ENCODE measurements at regions not wholly inside any gene's neighbourhood (a gene's known extent, or its start where the extent isn't known, plus 50 kb on each side); places are given as distances from the start of the nearest gene placed in this dataset.
A peak's percentile ranks its signal among the peaks of the same experiment; 100 is the strongest.

DNA sequence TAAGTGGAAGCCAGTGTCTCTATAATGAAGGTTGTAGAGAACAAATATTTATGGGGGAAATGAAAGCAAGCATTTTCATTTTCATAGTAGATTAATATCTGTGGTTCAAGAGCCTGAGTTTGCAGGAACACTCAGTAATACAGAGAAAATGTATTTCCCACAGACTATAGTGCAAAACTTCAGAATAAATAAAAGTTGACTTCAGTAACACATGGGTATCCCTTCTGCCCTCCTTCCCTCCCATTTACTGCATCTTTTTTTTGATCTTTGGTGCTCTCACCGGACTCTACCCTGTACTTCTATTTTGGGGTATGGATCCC is 75.3 kb upstream of the AMN1 start:
- Mint-ChIP-seq H3K36me3 (ENCODE audit: low read depth) (peaks cover 1% of the 10 kb centered on the region), H3K4me1 (peaks cover 40% of the 10 kb centered on the region), H3K27ac (no peak overlapping the region), H3K9me3 (peaks cover 10% of the 10 kb centered on the region), H3K4me3 (no peak overlapping the region), H3K27me3 (ENCODE audit: insufficient read depth) (no peaks in the 10 kb centered on the region)
- Histone ChIP-seq H3K27ac (ENCODE audit: low read depth, low read length) (no peak overlapping the region), H3K9ac (ENCODE audit: extremely low read depth, low read length, poor library complexity, severe bottlenecking) (no peak overlapping the region), H3K9me3 (ENCODE audit: control insufficient read depth, low read length) (no peaks in the 10 kb centered on the region), H3K4me3 (ENCODE audit: low read length) (peak overlapping the region; percentile 25), H3K36me3 (ENCODE audit: control insufficient read depth, insufficient read depth, low read length) (no peaks in the 10 kb centered on the region), H3K27me3 (ENCODE audit: control insufficient read depth, insufficient read depth, low read length, poor library complexity, severe bottlenecking) (no peaks in the 10 kb centered on the region), H3K4me1 (ENCODE audit: control insufficient read depth, insufficient read depth, low read length) (no peaks in the 10 kb centered on the region)
- DNase-seq = no peak
- 94% methylated on average over 1 of the region's 1 CpG; no CpG with 5 or more reads in 1 of the 2 experiments for WGBS, 2 experiments (ENCODE audit: insufficient coverage in 1 of 2, insufficient read length in 1 of 2)
- TF ChIP-seq CTCF (conservative IDR thresholded peaks at IDR 0.05) = no peak

DNA sequence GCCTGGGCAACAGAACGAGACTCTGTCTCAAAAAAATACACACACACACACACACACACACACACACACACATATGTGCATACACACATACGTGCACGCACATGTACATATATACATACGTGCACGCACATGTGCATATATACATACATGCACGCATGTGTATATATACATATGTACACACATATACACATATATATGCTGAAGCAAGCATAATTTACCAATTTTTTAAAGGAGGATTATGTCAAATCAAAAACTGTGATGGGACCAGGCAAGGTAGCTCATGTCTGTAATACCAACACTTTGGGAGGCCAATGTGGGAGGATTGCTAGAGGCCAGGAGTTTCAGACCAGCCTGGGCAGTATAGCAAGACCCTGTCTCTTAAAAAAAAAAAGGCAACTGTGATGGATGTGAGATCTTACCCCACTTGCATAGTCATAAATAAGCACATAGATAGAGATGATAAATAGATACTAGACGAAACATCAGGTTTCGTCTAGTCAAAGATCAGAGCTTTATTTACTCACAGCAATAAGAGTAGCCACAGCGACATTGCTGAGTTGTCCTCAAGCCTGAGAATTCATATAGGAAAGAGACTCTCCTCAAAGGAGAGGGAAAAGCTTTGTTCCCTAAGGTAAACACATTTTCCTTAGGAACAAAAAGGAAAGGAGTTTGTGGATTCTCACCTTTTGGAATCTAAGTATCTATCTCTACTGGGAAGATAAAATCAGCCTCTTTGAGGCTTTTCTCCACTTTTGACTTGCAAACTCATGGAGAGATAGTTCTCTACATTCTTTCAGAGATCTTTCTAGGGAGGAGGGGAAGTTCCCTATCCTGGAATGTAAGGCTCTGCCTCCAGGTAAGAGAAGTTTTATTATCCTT is 74.7 kb upstream of the AMN1 start:
- H3K27ac Mint-ChIP-seq = peak overlapping the region; percentile 6
- peaks cover 10% of the 10 kb centered on the region for H3K9me3 Mint-ChIP-seq
- no peak overlapping the region for H3K4me3 Mint-ChIP-seq
- Histone ChIP-seq H3K4me3 (ENCODE audit: low read length) (peak overlapping the region; percentile 25), H3K27me3 (ENCODE audit: control insufficient read depth, insufficient read depth, low read length, poor library complexity, severe bottlenecking) (no peaks in the 10 kb centered on the region), H3K27ac (ENCODE audit: low read depth, low read length) (no peak overlapping the region), H3K9ac (ENCODE audit: extremely low read depth, low read length, poor library complexity, severe bottlenecking) (no peak overlapping the region), H3K36me3 (ENCODE audit: control insufficient read depth, insufficient read depth, low read length) (no peaks in the 10 kb centered on the region), H3K9me3 (ENCODE audit: control insufficient read depth, low read length) (no peaks in the 10 kb centered on the region), H3K4me1 (ENCODE audit: control insufficient read depth, insufficient read depth, low read length) (no peaks in the 10 kb centered on the region)
- peaks cover 1% of the 10 kb centered on the region for H3K36me3 Mint-ChIP-seq (ENCODE audit: low read depth)
- no peak for TF ChIP-seq CTCF (conservative IDR thresholded peaks at IDR 0.05)
- peaks cover 36% of the 10 kb centered on the region for H3K4me1 Mint-ChIP-seq
- WGBS, 2 experiments (ENCODE audit: insufficient coverage in 1 of 2, insufficient read length in 1 of 2) = 67 to 92% methylated on average over 3 to 9 of the region's 9 CpGs
- no peaks in the 10 kb centered on the region for H3K27me3 Mint-ChIP-seq (ENCODE audit: insufficient read depth)
- no peak for DNase-seq

DNA sequence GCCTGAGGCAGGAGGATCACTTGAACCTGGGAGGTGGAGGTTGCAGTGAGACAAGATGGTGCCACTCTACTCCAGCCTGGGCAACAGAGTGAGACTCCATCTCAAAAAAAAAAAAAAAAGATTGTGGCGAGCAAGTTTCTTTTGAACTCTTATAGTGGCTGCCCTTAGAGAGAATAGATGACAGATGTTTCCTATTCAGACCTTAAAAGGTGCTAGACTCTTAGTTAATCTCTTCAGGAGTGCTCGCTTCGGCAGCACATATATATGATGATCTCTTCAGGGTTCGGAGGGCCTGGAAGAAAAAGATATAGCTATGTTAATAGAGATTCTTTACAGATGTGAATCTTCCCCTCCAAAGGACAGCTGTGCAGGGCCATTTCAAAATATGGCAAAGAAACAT is 73.1 kb upstream of the AMN1 start:
- peak; percentile 13 for DNase-seq
- Histone ChIP-seq H3K27ac (ENCODE audit: low read depth, low read length) (no peak overlapping the region), H3K4me1 (ENCODE audit: control insufficient read depth, insufficient read depth, low read length) (no peaks in the 10 kb centered on the region), H3K4me3 (ENCODE audit: low read length) (no peak overlapping the region), H3K36me3 (ENCODE audit: control insufficient read depth, insufficient read depth, low read length) (no peaks in the 10 kb centered on the region), H3K27me3 (ENCODE audit: control insufficient read depth, insufficient read depth, low read length, poor library complexity, severe bottlenecking) (no peaks in the 10 kb centered on the region), H3K9me3 (ENCODE audit: control insufficient read depth, low read length) (no peaks in the 10 kb centered on the region), H3K9ac (ENCODE audit: extremely low read depth, low read length, poor library complexity, severe bottlenecking) (no peak overlapping the region)
- Mint-ChIP-seq H3K4me3 (no peak overlapping the region), H3K4me1 (peaks cover 26% of the 10 kb centered on the region), H3K27me3 (ENCODE audit: insufficient read depth) (no peaks in the 10 kb centered on the region), H3K36me3 (ENCODE audit: low read depth) (peaks cover 1% of the 10 kb centered on the region), H3K27ac (no peak overlapping the region), H3K9me3 (peaks cover 14% of the 10 kb centered on the region)
- WGBS, 2 experiments (ENCODE audit: insufficient coverage in 1 of 2, insufficient read length in 1 of 2) = 94% methylated on average over 4 of the region's 4 CpGs; no CpG with 5 or more reads in 1 of the 2 experiments
- TF ChIP-seq CTCF (conservative IDR thresholded peaks at IDR 0.05) = no peak
